DMS153 (cell line): ENCODE measurements at regions not wholly inside any gene's neighbourhood (a gene's known extent, or its start where the extent isn't known, plus 50 kb on each side); places are given as distances from the start of the nearest gene placed in this dataset.
A peak's percentile ranks its signal among the peaks of the same experiment; 100 is the strongest.
"Not testable (repeated sequence)": the region's sequence is repeated elsewhere in the genome, so short reads cannot be mapped to it uniquely, and the experiment has no call there.

Source experiments
- DNase-seq: peaks from one replicate; lab custom pipeline; 2025; lab: John Stamatoyannopoulos, UW

GRCh38 chr12:41663598-41664265 is 475.6 kb downstream of the PDZRN4 start:
- DNase-seq, result no peak

- DNase-seq, result no peak
Measured at GRCh38 chr12:41661141-41661765, 473.1 kb downstream of the PDZRN4 start.

DNA sequence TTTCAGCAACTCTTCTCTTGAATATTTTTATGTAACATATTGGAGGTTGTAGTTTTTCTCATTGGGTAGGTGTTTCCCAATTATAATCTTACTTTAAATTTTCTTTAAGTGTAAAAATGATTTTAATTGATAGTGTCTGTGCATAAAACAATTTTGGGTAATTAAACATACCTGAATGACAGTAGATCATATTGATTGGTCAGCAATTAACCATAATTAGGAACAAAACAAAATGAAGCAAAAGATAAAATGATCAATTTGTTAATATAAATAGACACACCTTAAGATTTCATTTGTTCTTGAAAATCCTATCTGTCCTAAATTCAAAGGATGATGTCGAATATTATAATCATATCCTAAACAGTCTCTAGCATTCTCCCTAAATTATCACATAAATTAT is 468.3 kb downstream of the PDZRN4 start:
- DNase-seq, result no peak

DNA sequence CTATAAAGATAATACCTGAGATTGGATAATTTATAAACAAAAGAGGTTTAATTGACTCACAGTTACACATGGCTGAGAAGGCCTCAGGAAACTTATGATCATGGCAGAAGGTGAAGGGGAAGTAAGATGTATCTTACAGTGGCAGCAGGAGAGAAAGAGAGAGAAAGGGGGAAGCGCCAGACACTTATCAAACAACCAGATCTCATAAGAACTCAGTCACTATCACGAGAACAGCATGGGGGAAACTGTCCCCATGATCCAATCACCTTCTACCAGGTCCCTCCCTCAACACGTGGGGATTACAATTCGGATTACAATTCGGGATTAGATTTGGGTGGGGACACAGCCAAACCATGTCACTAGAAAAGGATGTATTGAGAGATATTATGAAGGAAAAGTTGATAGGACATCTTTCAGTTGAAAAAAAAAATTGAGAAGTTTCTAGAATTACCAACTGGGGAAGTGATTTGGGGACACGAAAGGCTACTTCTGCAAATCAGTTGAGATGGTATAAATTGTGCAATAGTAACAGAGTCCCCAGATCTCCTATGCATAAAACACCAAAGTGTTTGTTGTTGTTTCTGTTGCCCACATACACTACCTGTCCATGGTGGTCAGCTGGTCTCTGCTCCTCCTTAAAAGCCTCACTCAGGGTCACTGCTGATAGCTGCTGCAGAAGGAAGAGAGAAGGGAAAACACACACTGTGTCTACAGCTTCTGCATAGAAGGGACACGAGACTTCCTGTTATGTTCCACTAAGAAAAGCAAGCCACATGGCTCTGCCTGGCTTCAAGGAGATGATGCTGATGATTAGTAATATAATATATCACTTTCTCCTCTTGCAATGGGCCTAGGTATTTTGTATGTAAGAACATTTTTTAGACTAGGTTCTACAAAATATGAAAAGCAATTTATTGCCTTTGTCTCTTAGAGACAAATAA is 465.5 kb downstream of the PDZRN4 start:
- DNase-seq, result no peak

DNA sequence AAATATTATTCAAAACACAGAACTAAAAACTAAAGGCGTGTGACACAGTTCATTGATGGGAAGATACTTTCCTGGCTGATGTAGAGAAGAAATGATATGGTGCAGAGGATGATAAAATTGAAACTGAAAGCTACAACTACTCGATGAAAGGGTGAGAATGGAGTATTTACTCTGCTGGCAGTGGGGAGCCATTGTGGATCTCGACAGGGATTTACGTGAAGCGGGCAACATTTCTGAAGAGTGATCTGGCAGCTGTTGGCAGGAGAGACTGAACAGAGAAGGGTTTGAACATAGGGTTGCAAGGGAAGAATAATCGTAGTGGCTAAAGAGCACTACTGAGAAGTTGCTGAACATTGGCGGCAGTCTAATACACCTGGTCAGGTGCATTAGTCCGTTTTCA is 464.9 kb downstream of the PDZRN4 start:
- DNase-seq, result peak; percentile 49

DNA sequence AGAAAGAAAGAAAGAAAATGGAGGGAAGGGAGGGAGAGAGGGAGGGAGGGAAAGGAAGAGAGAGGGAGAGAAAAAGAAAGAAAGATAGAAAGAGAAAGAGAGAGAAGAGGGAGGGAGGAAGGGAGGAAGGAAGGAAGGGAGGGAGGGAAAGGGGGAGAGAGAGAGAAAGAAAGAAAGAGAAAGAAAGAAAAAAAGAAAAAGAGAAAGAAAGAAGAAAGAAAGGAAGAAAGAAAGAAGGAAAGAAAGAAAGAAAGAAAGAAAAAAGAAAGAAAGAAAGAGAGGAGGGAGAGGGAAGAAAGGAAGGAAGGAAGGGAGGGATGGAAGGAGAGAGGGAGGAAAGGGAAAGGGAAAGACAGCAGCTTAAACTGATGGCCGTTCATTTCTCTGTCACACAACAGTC is 457.5 kb downstream of the PDZRN4 start:
- DNase-seq, result no peak

DNA sequence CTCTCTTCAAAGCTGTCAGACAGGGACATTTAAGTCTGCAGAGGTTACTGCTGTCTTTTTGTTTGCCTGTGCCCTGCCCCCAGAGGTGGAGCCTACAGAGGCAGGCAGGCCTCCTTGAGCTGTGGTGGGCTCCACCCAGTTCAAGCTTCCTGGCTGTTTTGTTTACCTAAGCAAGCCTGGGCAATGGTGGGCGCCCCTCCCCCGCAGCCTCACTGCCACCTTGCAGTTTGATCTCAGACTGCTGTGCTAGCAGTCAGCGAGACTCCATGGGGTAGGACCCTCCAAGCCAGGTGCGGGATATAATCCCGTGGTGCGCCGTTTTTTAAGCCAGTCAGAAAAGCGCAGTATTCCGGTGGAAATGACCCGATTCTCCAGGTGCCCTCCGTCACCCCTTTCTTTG is 454.7 kb downstream of the PDZRN4 start:
- not testable (repeated sequence) for DNase-seq

- no peak for DNase-seq
Measured at GRCh38 chr12:41636653-41637052, 448.5 kb downstream of the PDZRN4 start.

GRCh38 chr12:41635626-41636364 is 447.7 kb downstream of the PDZRN4 start:
- no peak for DNase-seq

GRCh38 chr12:41634091-41634490 is 446.0 kb downstream of the PDZRN4 start:
- DNase-seq, result no peak

- DNase-seq, result no peak
Measured at GRCh38 chr12:41629611-41630010, 441.5 kb downstream of the PDZRN4 start.

GRCh38 chr12:41627476-41627875 is 439.4 kb downstream of the PDZRN4 start:
- no peak for DNase-seq

DNA sequence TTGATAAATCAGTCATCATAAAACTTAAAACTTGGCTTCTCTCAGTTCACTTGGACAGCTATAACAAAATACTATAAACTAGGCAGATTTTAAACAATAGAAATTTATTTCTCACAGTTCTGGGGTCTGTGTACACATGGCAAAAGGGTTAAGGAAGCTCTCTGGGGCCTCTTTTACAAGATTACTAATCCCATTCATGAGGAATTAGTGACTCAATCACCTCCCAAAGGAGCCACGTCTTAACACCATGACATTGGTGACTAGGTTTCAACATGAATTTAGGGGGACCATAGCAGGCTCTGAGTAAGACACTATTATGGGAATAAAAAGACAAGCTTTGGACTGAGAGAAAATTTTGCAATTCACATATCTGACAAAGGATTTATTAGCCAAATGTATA is 436.5 kb downstream of the PDZRN4 start:
- DNase-seq, result no peak
